SK-N-SH treated with all-trans-retinoic acid at 6 μM for 48 hours (cell line): ENCODE measurements at regions not wholly inside any gene's neighbourhood (a gene's known extent, or its start where the extent isn't known, plus 50 kb on each side); places are given as distances from the start of the nearest gene placed in this dataset.

Experiments
- ATAC-seq: fragments of 200-7000 bp; cut with Tn5 transposase; 3 replicates; pipeline ENCODE4 v1.9.1; 2020; ENCODE audit warnings: mild to moderate bottlenecking, moderate library complexity
- ARNTL ChIP-seq: fragments of 450-650 bp; formaldehyde crosslinking; IDR thresholded peaks from 2 replicates; pipeline ENCODE4 v1.5.0; 2020; ENCODE audit warnings: low read depth, mild to moderate bottlenecking, moderate library complexity, borderline replicate concordance
- BACH2 ChIP-seq: fragments of 250-450 bp; sonication (Bioruptor Pico); IDR thresholded peaks from 2 replicates; pipeline ENCODE4 v1.9.0; 2021; ENCODE audit warnings: mild to moderate bottlenecking, borderline replicate concordance
- CREB5 ChIP-seq: fragments of 250-450 bp; sonication (Bioruptor Pico); IDR thresholded peaks from 2 replicates; pipeline ENCODE4 v1.5.1; 2020; ENCODE audit warnings: low read depth, mild to moderate bottlenecking, moderate library complexity
- CSDC2 ChIP-seq: fragments of 250-450 bp; sonication (Bioruptor Pico); IDR thresholded peaks from 2 replicates; pipeline ENCODE4 v1.5.0; 2020; ENCODE audit warnings: mild to moderate bottlenecking, moderate library complexity
- CSRNP3 ChIP-seq: fragments of 250-450 bp; sonication (Bioruptor Pico); IDR thresholded peaks from 2 replicates; pipeline ENCODE4 v1.5.1; 2021; ENCODE audit warnings: mild to moderate bottlenecking, moderate library complexity
- ESRRG ChIP-seq: fragments of 250-450 bp; sonication (Bioruptor Pico); IDR thresholded peaks from 2 replicates; pipeline ENCODE4 v1.6.1; 2021; ENCODE audit warnings: mild to moderate bottlenecking
- GLIS3 ChIP-seq: fragments of 250-450 bp; sonication (Bioruptor Pico); IDR thresholded peaks from 2 replicates; pipeline ENCODE4 v1.5.0; 2020; ENCODE audit warnings: mild to moderate bottlenecking, moderate library complexity
- ISL1 ChIP-seq: fragments of 250-450 bp; sonication (Bioruptor Pico); IDR thresholded peaks from 2 replicates; pipeline ENCODE4 v2.1.2; 2022; ENCODE audit warnings: mild to moderate bottlenecking, moderate library complexity
- OSR1 ChIP-seq: fragments of 250-450 bp; sonication (Bioruptor Pico); IDR thresholded peaks from 2 replicates; pipeline ENCODE4 v1.8.0; 2022; ENCODE audit warnings: moderate library complexity, mild to moderate bottlenecking, inconsistent platforms
- PATZ1 ChIP-seq: fragments of 250-450 bp; sonication (Bioruptor Pico); IDR thresholded peaks from 2 replicates; pipeline ENCODE4 v1.8.0; 2020; ENCODE audit warnings: mild to moderate bottlenecking, moderate library complexity, borderline replicate concordance
- PPARA ChIP-seq: fragments of 250-450 bp; sonication (Bioruptor Pico); IDR thresholded peaks from 2 replicates; pipeline ENCODE4 v1.5.0; 2020; ENCODE audit warnings: mild to moderate bottlenecking, borderline replicate concordance
- RARB ChIP-seq: fragments of 250-450 bp; sonication (Bioruptor Pico); IDR thresholded peaks from 2 replicates; pipeline ENCODE4 v1.8.0; 2021; ENCODE audit warnings: mild to moderate bottlenecking, moderate library complexity
- TCF4 ChIP-seq: fragments of 250-450 bp; sonication (Bioruptor Pico); IDR thresholded peaks from 2 replicates; pipeline ENCODE4 v1.8.0; 2021; ENCODE audit warnings: mild to moderate bottlenecking, moderate library complexity, borderline replicate concordance
- TOX ChIP-seq: fragments of 250-450 bp; sonication (Bioruptor Pico); IDR thresholded peaks from 2 replicates; pipeline ENCODE4 v1.8.0; 2021; ENCODE audit warnings: mild to moderate bottlenecking, moderate library complexity, borderline replicate concordance
- ZC3H10 ChIP-seq: fragments of 250-450 bp; sonication (Bioruptor Pico); IDR thresholded peaks from 2 replicates; pipeline ENCODE4 v1.5.1; 2021; ENCODE audit warnings: mild to moderate bottlenecking, moderate library complexity
- ZFP3 ChIP-seq: fragments of 250-450 bp; sonication (Bioruptor Pico); IDR thresholded peaks from 2 replicates; pipeline ENCODE4 v1.5.0; 2020; ENCODE audit warnings: mild to moderate bottlenecking, moderate library complexity
- ZFP30 ChIP-seq: fragments of 450-650 bp; formaldehyde crosslinking; IDR thresholded peaks from 2 replicates; pipeline ENCODE4 v1.5.0; 2022; ENCODE audit warnings: mild to moderate bottlenecking, moderate library complexity
- ZNF565 ChIP-seq: fragments of 450-650 bp; formaldehyde crosslinking; conservative IDR thresholded peaks from 2 replicates; pipeline ENCODE4 v1.5.0; 2020; ENCODE audit warnings: low read depth, mild to moderate bottlenecking, moderate library complexity
- ZNF70 ChIP-seq: fragments of 450-650 bp; formaldehyde crosslinking; IDR thresholded peaks from 2 replicates; pipeline ENCODE4 v1.5.0; 2020; ENCODE audit warnings: mild to moderate bottlenecking, moderate library complexity
- ZNF8 ChIP-seq: fragments of 450-650 bp; formaldehyde crosslinking; IDR thresholded peaks from 2 replicates; pipeline ENCODE4 v1.5.0; 2020; ENCODE audit warnings: mild to moderate bottlenecking, moderate library complexity

DNA sequence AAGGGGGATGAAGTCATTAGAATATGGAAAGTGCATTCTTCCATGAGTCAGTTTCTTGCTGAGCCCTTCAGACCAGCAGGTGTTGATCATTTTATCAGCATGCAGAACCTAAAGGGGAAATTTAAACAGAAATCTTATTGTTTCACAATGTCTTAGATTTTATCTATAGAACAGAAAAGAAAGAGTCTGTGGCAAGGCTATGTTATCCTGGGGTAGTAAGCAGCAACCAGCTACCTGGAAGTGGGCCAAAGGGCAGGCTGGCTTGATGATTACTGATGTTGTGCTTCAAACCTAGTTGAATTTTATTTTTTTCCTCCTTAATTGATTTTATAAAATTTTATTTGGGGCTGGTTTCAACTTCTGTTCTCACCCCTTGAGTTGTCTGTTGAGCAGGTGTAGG, 101.5 kb downstream of the LRRC70 start:
- no peak for TF ChIP-seq ZFP30 (CRISPR knock-in tag)
- no peak for TF ChIP-seq CSRNP3 (CRISPR knock-in tag)
- TF ChIP-seq PPARA (CRISPR knock-in tag) = no peak
- TF ChIP-seq ZC3H10 (CRISPR knock-in tag) = no peak
- no peak for TF ChIP-seq ESRRG (CRISPR knock-in tag)
- no peak for TF ChIP-seq ISL1 (CRISPR knock-in tag)
- TF ChIP-seq ZNF565 = no peak
- TF ChIP-seq CREB5 (CRISPR knock-in tag) = no peak
- no peak for TF ChIP-seq ARNTL (CRISPR knock-in tag)
- no peak for TF ChIP-seq GLIS3 (CRISPR knock-in tag)
- TF ChIP-seq ZNF70 (CRISPR knock-in tag) = no peak
- TF ChIP-seq CSDC2 = no peak
- TF ChIP-seq BACH2 (CRISPR knock-in tag) = no peak
- TF ChIP-seq ZFP3 = no peak
- TF ChIP-seq RARB (CRISPR knock-in tag) = no peak
- no peak for TF ChIP-seq TOX
- TF ChIP-seq TCF4 (CRISPR knock-in tag) = no peak
- TF ChIP-seq OSR1 (CRISPR knock-in tag) = no peak
- TF ChIP-seq ZNF8 (CRISPR knock-in tag) = no peak
- TF ChIP-seq PATZ1 (CRISPR knock-in tag) = no peak
- no peak for ATAC-seq
